Left ventricle myocardium superior (tissue), 1 donor: ENCODE measurements at regions not wholly inside any gene's neighbourhood (a gene's known extent, or its start where the extent isn't known, plus 50 kb on each side); places are given as distances from the start of the nearest gene placed in this dataset.

Source experiments
- ATAC-seq: fragments of 200-7000 bp; cut with Tn5 transposase; one replicate; pipeline ENCODE4 v1.9.1; 2020; ENCODE audit warnings: mild to moderate bottlenecking, moderate library complexity
- DNase-seq: peaks from one replicate; pipeline ENCODE4 v3.0.0-alpha.2; 2020
- intact Hi-C: fragments of 100-400 bp; cut with micrococcal nuclease; formaldehyde crosslinking; loops from one replicate; pipeline ENCODE4 v1.11.0; 2022
- donor health status: DM: no; HTN: yes; CAD: no; lungs with severe emphysema.

DNA sequence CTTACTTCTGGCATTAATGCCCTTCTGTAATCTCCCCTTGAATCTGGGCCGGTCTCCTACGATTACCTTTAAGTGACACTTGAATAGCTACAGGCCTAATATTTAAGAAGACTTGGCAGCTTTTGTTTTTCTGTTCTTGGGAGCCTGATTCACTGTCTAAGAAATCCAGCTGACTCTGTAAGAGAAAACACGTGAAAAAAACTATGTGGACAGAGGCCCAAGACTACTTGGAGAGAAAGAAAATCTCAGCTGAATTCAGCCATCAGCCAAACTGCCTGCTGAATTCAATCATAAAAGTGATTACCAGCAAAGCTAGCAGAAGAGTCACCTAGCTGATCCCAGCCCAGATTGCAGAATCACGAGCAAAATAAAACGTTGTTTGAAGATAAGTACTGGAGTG, 521.2 kb downstream of the MID1IP1 start:
- DNase-seq: no peak
- intact Hi-C loops: no loop called here
- ATAC-seq: no peak

GRCh38 chrX:39324233-39324930, 523.1 kb downstream of the MID1IP1 start:
- intact Hi-C loops: no loop called here
- DNase-seq: no peak
- ATAC-seq: no peak

DNA sequence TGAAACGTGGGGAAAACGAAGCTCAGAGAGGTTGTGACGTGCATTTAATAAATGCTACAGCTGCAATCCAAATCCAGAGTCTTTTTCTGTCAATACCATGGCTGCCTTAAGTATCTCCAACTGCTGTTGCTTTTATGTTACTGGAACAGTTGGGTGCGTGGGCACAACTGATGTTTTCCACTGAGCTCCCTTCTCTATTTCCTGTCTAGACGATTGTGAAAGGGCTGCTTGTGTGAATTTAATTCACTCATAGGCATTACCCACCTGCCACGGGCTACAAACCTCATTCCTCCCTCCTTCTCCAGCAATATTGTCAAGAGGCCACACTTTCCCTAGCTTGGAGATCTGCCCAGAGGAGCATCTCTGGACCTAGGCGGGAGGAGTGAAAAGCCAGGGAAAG, 526.0 kb downstream of the MID1IP1 start:
- intact Hi-C loops: no loop called here
- DNase-seq (no peak), ATAC-seq (no peak)

- no peak for DNase-seq
- ATAC-seq: no peak
- intact Hi-C loops: no loop called here
Measured at GRCh38 chrX:39327705-39328104, 526.4 kb downstream of the MID1IP1 start.

GRCh38 chrX:39328661-39329060, 527.4 kb downstream of the MID1IP1 start:
- no peak for DNase-seq
- intact Hi-C loops: no loop called here
- ATAC-seq: no peak

DNA sequence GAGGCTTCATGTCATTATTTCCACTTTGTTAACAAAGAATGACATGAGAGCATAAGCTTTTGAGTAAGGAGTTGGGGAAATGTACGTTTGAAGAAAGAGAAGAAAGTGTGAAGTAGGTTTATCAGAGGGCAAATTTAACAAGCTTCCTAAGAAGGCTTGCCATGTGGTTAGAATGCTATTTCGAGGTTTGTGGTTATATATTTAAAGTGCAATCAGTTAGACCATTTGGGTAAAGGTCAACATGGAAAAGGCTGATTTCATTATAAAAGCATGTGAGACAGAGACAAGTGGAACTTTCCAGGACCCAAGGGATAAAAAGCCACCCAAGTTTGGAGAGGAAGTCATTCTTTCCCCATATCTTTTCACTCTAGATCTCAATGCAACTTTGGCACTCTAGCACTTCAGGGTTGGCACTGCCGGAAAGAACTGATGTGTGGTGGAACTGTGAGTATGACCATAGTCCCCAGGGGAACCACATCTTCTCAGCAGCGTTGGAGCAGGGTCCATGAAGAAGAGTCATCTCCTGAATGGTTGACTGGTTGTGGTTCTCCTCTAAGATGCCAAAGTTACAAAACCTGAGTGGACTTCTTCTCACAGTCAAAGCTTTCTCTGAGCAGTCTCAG, 529.9 kb downstream of the MID1IP1 start:
- intact Hi-C loops: no loop called here
- DNase-seq (no peak), ATAC-seq (no peak)

- intact Hi-C loops: no loop called here
- ATAC-seq (no peak), DNase-seq (no peak)
Measured at GRCh38 chrX:39333451-39333850, 532.2 kb downstream of the MID1IP1 start.

- DNase-seq: no peak
- intact Hi-C loops: no loop called here
- no peak for ATAC-seq
Measured at GRCh38 chrX:39335513-39336235, 534.4 kb downstream of the MID1IP1 start.

- DNase-seq: peak; percentile 24
- intact Hi-C loops: no loop called here
- ATAC-seq: peak; percentile 92
Measured at GRCh38 chrX:39336671-39337311, 535.5 kb downstream of the MID1IP1 start.

- DNase-seq (no peak), ATAC-seq (peak; percentile 12)
- intact Hi-C loops: no loop called here
Measured at GRCh38 chrX:39337451-39337850, 536.2 kb downstream of the MID1IP1 start.

- no peak for ATAC-seq
- intact Hi-C loops: no loop called here
- DNase-seq: no peak
Measured at GRCh38 chrX:39338583-39338982, 537.3 kb downstream of the MID1IP1 start.

GRCh38 chrX:39356119-39356807, 555.0 kb downstream of the MID1IP1 start:
- intact Hi-C loops: no loop called here
- no peak for DNase-seq
- ATAC-seq: no peak

GRCh38 chrX:39360101-39360500, 558.8 kb downstream of the MID1IP1 start:
- no peak for ATAC-seq

DNA sequence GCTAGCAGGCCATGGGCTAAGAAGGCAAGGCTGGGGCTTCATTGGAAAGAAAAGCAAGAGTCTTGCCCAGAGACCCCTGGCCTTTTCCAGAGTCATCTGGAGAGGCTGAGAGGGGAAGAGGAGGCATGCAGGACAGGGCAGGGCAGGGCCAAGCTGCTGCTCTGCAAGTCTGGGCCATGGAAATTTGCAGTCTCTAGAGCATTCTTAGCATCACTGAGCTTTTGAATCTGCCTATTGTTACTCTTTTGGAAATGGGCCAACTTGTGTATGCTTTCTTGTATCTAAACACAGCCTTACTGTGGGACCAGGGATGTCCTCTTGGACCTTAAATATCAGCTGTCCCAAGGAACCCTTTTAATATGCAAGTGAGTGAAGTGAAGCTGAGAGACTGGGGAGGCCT, 560.5 kb downstream of the MID1IP1 start:
- intact Hi-C loops: no loop called here
- DNase-seq (no peak), ATAC-seq (no peak)

More at GRCh38 chrX:39360101-39360500, 558.8 kb downstream of the MID1IP1 start:
- intact Hi-C loops: no loop called here
- DNase-seq: no peak

DNA sequence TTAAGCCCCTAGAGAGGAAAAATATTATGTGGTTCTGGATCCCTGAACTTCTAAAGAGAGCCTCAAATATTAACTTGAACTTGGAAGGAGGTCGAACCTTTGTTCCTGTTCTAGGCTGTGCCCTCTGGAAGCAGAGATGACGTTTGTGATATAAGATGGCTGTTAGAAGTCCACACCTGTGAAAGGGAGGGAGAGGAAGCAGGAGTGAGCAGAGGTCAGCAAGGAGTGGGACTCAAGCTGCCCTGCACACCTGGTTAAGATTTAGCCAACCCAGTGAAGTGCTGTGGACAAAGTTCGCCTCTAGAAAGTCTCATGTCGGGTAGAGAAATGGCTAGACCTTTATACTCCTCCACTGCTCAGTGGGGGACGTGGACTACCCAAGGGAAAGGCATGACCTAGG, 566.2 kb downstream of the MID1IP1 start:
- intact Hi-C loops: no loop called here
- DNase-seq: no peak
- ATAC-seq: no peak

- intact Hi-C loops: no loop called here
- ATAC-seq (no peak), DNase-seq (no peak)
Measured at GRCh38 chrX:39372115-39372514, 570.9 kb downstream of the MID1IP1 start.

DNA sequence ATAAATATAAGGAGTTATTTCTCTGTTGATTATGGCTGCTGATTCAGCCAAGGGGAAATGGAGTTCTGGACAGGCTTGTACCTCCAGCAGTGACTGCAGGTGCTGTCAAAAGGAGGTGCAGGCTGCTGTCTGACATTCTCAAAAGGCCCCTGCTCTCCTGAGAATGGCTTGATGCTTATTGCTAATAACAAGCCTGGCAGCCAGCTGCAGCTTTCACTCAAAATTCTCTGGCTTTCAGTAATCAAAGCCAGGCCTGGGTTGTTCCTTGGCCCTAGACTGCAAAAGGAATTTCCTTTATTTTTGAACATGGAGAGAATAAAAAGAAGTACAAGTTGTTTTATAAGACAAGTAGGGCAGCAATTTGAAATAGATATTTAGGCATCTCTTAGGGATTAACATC, 575.9 kb downstream of the MID1IP1 start:
- no peak for DNase-seq
- intact Hi-C loops: no loop called here
- no peak for ATAC-seq

GRCh38 chrX:39377773-39378172, 576.5 kb downstream of the MID1IP1 start:
- no peak for DNase-seq
- intact Hi-C loops: no loop called here
- no peak for ATAC-seq

GRCh38 chrX:39381422-39381821, 580.2 kb downstream of the MID1IP1 start:
- ATAC-seq (no peak), DNase-seq (no peak)
- intact Hi-C loops: no loop called here

DNA sequence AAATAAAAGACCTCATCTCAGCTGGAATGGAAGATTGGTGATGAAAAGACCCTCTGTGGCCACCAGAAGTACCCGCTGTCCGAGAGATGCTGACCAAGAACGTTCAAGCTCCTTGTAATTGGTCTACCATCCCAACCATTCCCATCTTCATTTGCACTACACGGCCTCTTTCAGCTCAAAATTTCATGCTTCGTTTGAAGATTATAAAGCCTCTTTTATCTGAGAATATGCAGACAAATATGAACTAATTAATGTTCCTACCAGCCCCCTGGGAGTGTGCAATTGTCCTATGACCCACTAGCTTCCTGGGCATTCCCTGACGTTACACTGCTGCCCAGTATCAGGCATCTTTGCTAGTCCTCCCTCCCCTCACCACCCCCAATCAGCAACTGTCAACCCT, 583.7 kb downstream of the MID1IP1 start:
- ATAC-seq: no peak
- DNase-seq: no peak
- intact Hi-C loops: no loop called here
